ENCODE measurements at regions not wholly inside any gene's neighbourhood (a gene's known extent, or its start where the extent isn't known, plus 50 kb on each side); places are given as distances from the start of the nearest gene placed in this dataset.

DNA sequence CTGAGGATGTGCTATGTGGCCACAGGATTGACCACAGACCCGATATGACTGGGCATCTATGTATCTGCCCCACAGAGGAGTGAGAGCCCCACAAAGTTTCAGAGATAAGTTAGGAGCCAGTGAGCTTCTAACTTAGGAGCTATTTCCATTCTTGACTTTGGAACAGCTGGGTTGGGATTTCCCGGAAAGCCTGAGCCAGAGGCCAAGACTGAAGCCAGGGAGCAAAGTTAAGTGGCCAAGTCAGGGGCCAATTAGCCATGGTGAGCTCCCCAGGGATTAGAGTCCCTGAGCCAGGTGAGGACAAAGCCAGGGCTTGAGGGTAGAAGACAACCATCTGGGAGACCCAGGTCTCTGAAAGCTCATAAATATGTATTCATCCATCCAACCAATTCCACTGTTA lies 143.6 kb downstream of the MAFB start:
- no peaks in the 10 kb centered on the region for H3K4me1 ChIP-seq (ENCODE audit: control insufficient read depth in 1 of 2, insufficient read depth in 2 of 2, low read length in 2 of 2)
- H4K20me1 ChIP-seq (ENCODE audit: insufficient read depth, low read length), result no peaks in the 10 kb centered on the region
- H3K9me3 ChIP-seq (replicated peaks in 1 of 2; ENCODE audit: control insufficient read depth in 1 of 2, insufficient read depth in 1 of 2, low read length in 2 of 2), result no peaks in the 10 kb centered on the region
- no peaks in the 10 kb centered on the region for H3K79me2 ChIP-seq (ENCODE audit: insufficient read depth, low read length)
- no peak overlapping the region for H3K4me3 ChIP-seq (replicated peaks in 1 of 3; ENCODE audit: low read depth in 2 of 3, low read length in 3 of 3)
- H3K27ac Mint-ChIP-seq, result peak overlapping the region in 1 of 7 donors; percentile 49
- no peaks in the 10 kb centered on the region for H3K36me3 ChIP-seq (replicated peaks in 1 of 2; ENCODE audit: control insufficient read depth in 1 of 2, insufficient read depth in 2 of 2, low read length in 2 of 2)
- H3K36me3 Mint-ChIP-seq, result peaks cover 0 to 2% of the 10 kb centered on the region in 2 donors
- intact Hi-C loops (cut with micrococcal nuclease), result no loop called here
- 96% methylated on average over 2 of the region's 2 CpGs for WGBS (ENCODE audit: insufficient coverage)
- no peak overlapping the region for H3K4me2 ChIP-seq (replicated peaks; ENCODE audit: extremely low read depth, low read length, poor library complexity, severe bottlenecking)
- no peak for TF ChIP-seq CTCF (IDR thresholded peaks at IDR 0.05)
- peaks cover 8 to 19% of the 10 kb centered on the region in 2 donors for H3K27me3 ChIP-seq (ENCODE audit: control insufficient read depth in 2 of 2, insufficient read depth in 2 of 2, low read length in 2 of 2)
- H3K9me3 Mint-ChIP-seq, result peaks cover 0 to 2% (median 0%) of the 10 kb centered on the region in 7 donors
- no peak for DNase-seq
- H3K4me1 Mint-ChIP-seq, result peaks cover 2% of the 10 kb centered on the region
- no peak overlapping the region for H3K4me3 Mint-ChIP-seq
- H3K27me3 Mint-ChIP-seq (ENCODE audit: low read depth in 3 of 3), result peaks cover 9 to 24% (median 19%) of the 10 kb centered on the region in 3 donors
- no peak overlapping the region for H3K9ac ChIP-seq (ENCODE audit: insufficient read depth, low read length, poor library complexity, severe bottlenecking)
- H3K27ac ChIP-seq (ENCODE audit: low read depth in 1 of 2, low read length in 2 of 2), result no peak overlapping the region
- H2AFZ ChIP-seq (ENCODE audit: insufficient read depth, low read depth, low read length, poor library complexity, severe bottlenecking), result no peak overlapping the region

DNA sequence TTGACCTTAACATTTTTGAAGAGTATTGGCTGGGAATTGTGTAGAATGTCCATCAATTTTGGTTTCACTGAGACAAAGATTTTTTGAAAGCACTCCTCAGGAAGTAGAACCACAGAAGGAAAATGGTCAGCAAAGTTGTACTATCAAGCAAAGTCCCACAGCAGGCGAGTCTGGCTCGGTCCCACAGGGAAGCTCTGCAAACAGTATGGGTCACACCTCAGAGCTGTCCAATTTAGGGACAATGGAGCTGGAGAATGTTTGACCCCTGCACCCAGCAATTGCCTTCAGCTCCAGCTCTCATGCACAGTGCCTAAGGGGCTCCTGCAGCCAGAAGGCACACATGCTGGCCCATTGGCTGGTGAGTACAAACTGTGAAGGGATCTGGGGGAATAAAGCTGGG lies 147.0 kb downstream of the MAFB start:
- Mint-ChIP-seq H3K4me1 (peaks cover 2% of the 10 kb centered on the region), H3K27ac (no peak overlapping the region), H3K4me3 (no peak overlapping the region), H3K9me3 (no peaks in the 10 kb centered on the region), H3K27me3 (ENCODE audit: low read depth in 3 of 3) (peaks cover 14 to 42% (median 17%) of the 10 kb centered on the region in 3 donors), H3K36me3 (no peaks in the 10 kb centered on the region)
- H3K4me1 ChIP-seq (ENCODE audit: control insufficient read depth in 1 of 2, insufficient read depth in 2 of 2, low read length in 2 of 2), result no peaks in the 10 kb centered on the region
- H3K27ac ChIP-seq (ENCODE audit: low read depth in 1 of 2, low read length in 2 of 2), result no peak overlapping the region
- H3K9me3 ChIP-seq (replicated peaks in 1 of 2; ENCODE audit: control insufficient read depth in 1 of 2, insufficient read depth in 1 of 2, low read length in 2 of 2), result no peaks in the 10 kb centered on the region
- no peak overlapping the region for H2AFZ ChIP-seq (ENCODE audit: insufficient read depth, low read depth, low read length, poor library complexity, severe bottlenecking)
- H3K79me2 ChIP-seq (ENCODE audit: insufficient read depth, low read length), result no peaks in the 10 kb centered on the region
- H3K36me3 ChIP-seq (replicated peaks in 1 of 2; ENCODE audit: control insufficient read depth in 1 of 2, insufficient read depth in 2 of 2, low read length in 2 of 2), result no peaks in the 10 kb centered on the region
- intact Hi-C loops (cut with micrococcal nuclease), result no loop called here
- TF ChIP-seq CTCF (IDR thresholded peaks at IDR 0.05), result no peak
- DNase-seq, result no peak
- H3K4me3 ChIP-seq (replicated peaks in 1 of 3; ENCODE audit: low read depth in 2 of 3, low read length in 3 of 3), result no peak overlapping the region
- 88% methylated on average over 2 of the region's 2 CpGs for WGBS (ENCODE audit: insufficient coverage)
- no peak overlapping the region for H3K9ac ChIP-seq (ENCODE audit: insufficient read depth, low read length, poor library complexity, severe bottlenecking)
- no peak overlapping the region for H3K4me2 ChIP-seq (replicated peaks; ENCODE audit: extremely low read depth, low read length, poor library complexity, severe bottlenecking)
- H3K27me3 ChIP-seq (ENCODE audit: control insufficient read depth in 2 of 2, insufficient read depth in 2 of 2, low read length in 2 of 2), result peaks cover 14 to 26% of the 10 kb centered on the region in 2 donors
- no peaks in the 10 kb centered on the region for H4K20me1 ChIP-seq (ENCODE audit: insufficient read depth, low read length)
